HCT116 (cell line): ENCODE measurements at regions not wholly inside any gene's neighbourhood (a gene's known extent, or its start where the extent isn't known, plus 50 kb on each side); places are given as distances from the start of the nearest gene placed in this dataset.

ENCODE experiments used
- ATAC-seq: fragments of 200-7000 bp; cut with Tn5 transposase; 2 replicates; pipeline ENCODE4 v1.9.1; 2020; ENCODE audit warnings: mild to moderate bottlenecking, moderate library complexity
- BruUV-seq: library from RNA; stranded (reverse); fragments of 400-500 nt; replicated peaks from 2 replicates; lab custom pipeline; 2021; lab: Mats Ljungman, UMichigan
- CTCF ChIA-PET: fragments of 300-600 bp; sonication (Branson Sonifier 250); formaldehyde crosslinking; loops from one replicate; lab custom pipeline; 2021; ENCODE audit warnings: antibody characterized with exemption; lab: Charles Lee
- POLR2A ChIA-PET: fragments of 300-600, 350-600 bp; sonication (Branson Sonifier 250); formaldehyde crosslinking; loops from one replicate; lab custom pipeline; 2021; ENCODE audit warnings: antibody characterized with exemption; lab: Charles Lee
- RAD21 ChIA-PET, 2 experiments: fragments of 300-600 bp; sonication (Branson Sonifier 250); formaldehyde crosslinking; loops; one replicate each; lab custom pipeline; 2023; ENCODE audit warnings: low total read pairs in 2 of 2; ENCODE audit not compliant: uncharacterized antibody in 2 of 2, unreplicated experiment in 2 of 2, low non-redundant PET in 1 of 2; lab: Charles Lee
- DNase-seq: peaks from one replicate; pipeline ENCODE4 v3.0.0-alpha.2; 2010; ENCODE audit warnings: low read depth, low spot score
- H2AFZ ChIP-seq: fragments of 200-600 bp; shearing (Covaris generic), sonication (generic); 2 replicates; pipeline ENCODE4 v1.6.1; 2017; ENCODE audit warnings: low read depth, mixed run types, mixed read lengths, antibody characterized with exemption, low read length; ENCODE audit not compliant: poor library complexity, severe bottlenecking
- H3K27ac ChIP-seq: 2 replicates; pipeline ENCODE4 v1.5.1; 2012; ENCODE audit warnings: low read depth, low read length
- H3K27me3 ChIP-seq: fragments of 200-600 bp; sonication (generic); 2 replicates; pipeline ENCODE4 v1.6.1; 2016; ENCODE audit warnings: mixed run types, low read length, mixed read lengths; ENCODE audit not compliant: insufficient read depth
- H3K36me3 ChIP-seq, 2 experiments: fragments of 200-500 bp in 1 of 2; fragments of 200-600 bp in 1 of 2; sonication (Bioruptor generic) in 1 of 2; sonication (generic) in 1 of 2; 2 replicates each; pipeline versions ENCODE4 v1.5.1 to v1.6.1; 2014 to 2016; ENCODE audit warnings: low read length in 2 of 2, inconsistent platforms in 1 of 2, mixed read lengths in 1 of 2, mixed run types in 1 of 2; ENCODE audit not compliant: insufficient read depth in 2 of 2, control insufficient read depth in 1 of 2
- H3K4me1 ChIP-seq, 2 experiments: fragments of 200-600 bp in 1 of 2; sonication (generic) in 1 of 2; 2 replicates each; pipeline versions ENCODE4 v1.5.1 to v1.6.1; 2012 to 2017; ENCODE audit warnings: low read length in 2 of 2, inconsistent platforms in 1 of 2, mild to moderate bottlenecking in 1 of 2, mixed read lengths in 1 of 2, mixed run types in 1 of 2, moderate library complexity in 1 of 2; ENCODE audit not compliant: insufficient read depth in 2 of 2, control insufficient read depth in 1 of 2
- H3K4me2 ChIP-seq: fragments of 200-600 bp; sonication (generic); 2 replicates; pipeline ENCODE4 v1.6.1; 2017; ENCODE audit warnings: mixed run types, low read length, mixed read lengths
- H3K4me3 ChIP-seq, 2 experiments: fragments of 200-600 bp in 1 of 2; sonication (generic) in 1 of 2; replicated peaks in 1 of 2; 2 replicates each; pipeline ENCODE4 v1.5.1; 2011 to 2016; ENCODE audit warnings: low read length in 2 of 2, control low read depth in 1 of 2, low read depth in 1 of 2, mild to moderate bottlenecking in 1 of 2, mixed read lengths in 1 of 2, mixed run types in 1 of 2
- H3K79me2 ChIP-seq: fragments of 200-600 bp; sonication (generic); 2 replicates; pipeline ENCODE4 v1.6.1; 2017; ENCODE audit warnings: mild to moderate bottlenecking, mixed run types, low read length, moderate library complexity, mixed read lengths; ENCODE audit not compliant: insufficient read depth
- H3K9ac ChIP-seq: fragments of 200-600 bp; sonication (generic); 2 replicates; pipeline ENCODE4 v1.6.1; 2016; ENCODE audit warnings: low read length, mixed read lengths
- H3K9me2 ChIP-seq: fragments of 200-600 bp; sonication (generic), shearing (Covaris generic); 2 replicates; pipeline ENCODE4 v1.6.1; 2017; ENCODE audit warnings: mixed run types, mild to moderate bottlenecking, moderate library complexity; ENCODE audit not compliant: insufficient read depth
- H3K9me3 ChIP-seq, 2 experiments: fragments of 200-500 bp in 1 of 2; fragments of 200-600 bp in 1 of 2; sonication (Bioruptor generic) in 1 of 2; sonication (generic) in 1 of 2; 2 replicates each; pipeline ENCODE4 v1.6.1; 2014 to 2017; ENCODE audit warnings: low read length in 2 of 2, mixed read lengths in 2 of 2, inconsistent platforms in 1 of 2, low read depth in 1 of 2, mild to moderate bottlenecking in 1 of 2, mixed run types in 1 of 2, moderate library complexity in 1 of 2; ENCODE audit not compliant: control insufficient read depth in 1 of 2, insufficient read depth in 1 of 2
- H4K20me1 ChIP-seq: fragments of 200-600 bp; sonication (generic), shearing (Covaris generic); 2 replicates; pipeline ENCODE4 v1.6.1; 2017; ENCODE audit warnings: mixed run types, mild to moderate bottlenecking, moderate library complexity; ENCODE audit not compliant: insufficient read depth
- CBX3 ChIP-seq: IDR thresholded peaks from 2 replicates; pipeline ENCODE4 v1.6.1; 2012; ENCODE audit warnings: low read depth
- CEBPB ChIP-seq: IDR thresholded peaks from 2 replicates; pipeline ENCODE4 v1.6.1; 2012; ENCODE audit warnings: low read depth
- EGR1 ChIP-seq: IDR thresholded peaks from 2 replicates; pipeline ENCODE4 v1.6.1; 2012; ENCODE audit warnings: low read depth
- EZH2 ChIP-seq: fragments of 200-600 bp; sonication (generic); IDR thresholded peaks from 2 replicates; pipeline ENCODE4 v1.6.1; 2017; ENCODE audit warnings: antibody characterized with exemption, mixed run types
- EZH2phosphoT487 ChIP-seq: fragments of 200-600 bp; IDR thresholded peaks from 2 replicates; pipeline ENCODE4 v1.6.1; 2018; ENCODE audit warnings: antibody characterized with exemption, borderline replicate concordance
- FOSL1 ChIP-seq: IDR thresholded peaks from 2 replicates; pipeline ENCODE4 v1.6.1; 2012; ENCODE audit warnings: low read depth
- POLR2AphosphoS5 ChIP-seq: IDR thresholded peaks from 2 replicates; pipeline ENCODE4 v1.6.1; 2011; ENCODE audit warnings: mild to moderate bottlenecking, low read depth, low read length, moderate library complexity
- SIN3A ChIP-seq: IDR thresholded peaks from 2 replicates; pipeline ENCODE4 v1.6.1; 2012; ENCODE audit warnings: low read depth
- SRF ChIP-seq: IDR thresholded peaks from 2 replicates; pipeline ENCODE4 v1.6.1; 2012; ENCODE audit warnings: low read depth
- TCF7L2 ChIP-seq: IDR thresholded peaks from 2 replicates; pipeline ENCODE4 v1.7.0; 2011; ENCODE audit warnings: borderline replicate concordance, inconsistent platforms; ENCODE audit not compliant: insufficient read depth, insufficient read length; ENCODE audit errors: extremely low read depth
- YY1 ChIP-seq: IDR thresholded peaks from 2 replicates; pipeline ENCODE4 v1.6.1; 2011; ENCODE audit warnings: low read length, low read depth, moderate library complexity, mild to moderate bottlenecking; ENCODE audit not compliant: insufficient replicate concordance; ENCODE audit errors: extremely low read depth
- ZFX ChIP-seq: fragments of 450-650 bp; IDR thresholded peaks from 2 replicates; pipeline ENCODE4 v1.6.1; 2017
- ZNF274 ChIP-seq: fragments of 200-500 bp; sonication (Bioruptor generic); IDR thresholded peaks from 2 replicates; pipeline ENCODE4 v1.6.1; 2014; ENCODE audit warnings: mild to moderate bottlenecking, low read depth, low read length, inconsistent platforms
- intact Hi-C: fragments of 100-400 bp; cut with micrococcal nuclease; formaldehyde crosslinking; loops from 2 replicates; pipeline ENCODE4 v1.10.0; 2022
- TF ChIP-seq, protein P1 (sequence below): IDR thresholded peaks from 2 replicates; pipeline ENCODE4 v1.6.1; 2012; ENCODE audit warnings: low read depth
- TF ChIP-seq, protein P2 (sequence below), 3 experiments: fragments of 200-600 bp in 1 of 3; sonication (generic) in 1 of 3; IDR thresholded peaks in 2 of 3; conservative IDR thresholded peaks in 1 of 3; 2 replicates each; pipeline ENCODE4 v1.5.1; 2012 to 2017; ENCODE audit warnings: low read depth in 2 of 3, low read length in 2 of 3, antibody characterized with exemption in 1 of 3, borderline replicate concordance in 1 of 3, control low read depth in 1 of 3, mild to moderate bottlenecking in 1 of 3, mixed read lengths in 1 of 3, mixed run types in 1 of 3, moderate library complexity in 1 of 3; ENCODE audit not compliant: insufficient read depth in 1 of 3
- TF ChIP-seq, protein P3 (sequence below): IDR thresholded peaks from 2 replicates; pipeline ENCODE4 v1.6.1; 2012
- TF ChIP-seq, protein P4 (sequence below): IDR thresholded peaks from 2 replicates; pipeline ENCODE4 v1.6.1; 2012
- TF ChIP-seq, protein P5 (sequence below): IDR thresholded peaks from 2 replicates; pipeline ENCODE4 v1.6.1; 2011; ENCODE audit warnings: mild to moderate bottlenecking, low read length, moderate library complexity; ENCODE audit not compliant: insufficient replicate concordance; ENCODE audit errors: extremely low read depth

DNA sequence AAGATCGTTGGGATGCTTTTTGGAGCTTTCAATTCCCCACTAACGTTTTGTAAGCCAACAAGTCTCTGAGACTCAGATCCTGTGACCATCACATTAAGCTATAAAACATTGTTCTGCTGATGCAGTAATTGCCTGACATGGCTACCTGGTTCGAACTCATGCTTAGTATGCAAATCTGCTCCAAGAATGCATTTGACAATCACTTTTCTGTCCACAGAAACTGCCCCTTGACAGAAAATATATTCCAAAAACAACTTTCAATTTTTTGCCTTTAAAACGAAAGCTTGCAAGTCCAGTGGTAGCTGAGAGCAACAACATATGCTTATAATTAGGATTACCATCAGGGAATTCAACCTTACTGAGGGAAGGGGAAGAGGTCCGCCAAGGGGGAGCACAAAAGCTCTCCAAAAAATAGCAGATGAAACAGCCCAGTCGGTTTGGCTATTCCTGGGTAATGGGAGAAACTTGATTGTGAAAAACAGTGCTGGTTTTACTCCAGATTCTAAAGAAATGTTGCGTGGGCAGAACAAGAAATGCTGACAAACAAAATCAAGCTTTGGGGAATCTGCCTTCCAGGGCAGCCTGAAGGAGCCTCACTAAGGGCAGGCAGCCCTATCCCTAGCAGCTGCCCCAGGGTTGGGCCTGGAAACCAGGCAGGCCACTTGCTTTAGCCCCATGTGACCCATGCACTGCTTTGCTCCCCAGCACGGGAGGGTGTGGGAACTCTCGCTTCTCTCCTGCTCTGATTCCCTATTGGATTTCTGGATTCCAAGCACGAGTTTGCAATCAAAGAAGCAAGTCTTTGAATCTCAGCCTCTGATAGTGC, 160.7 kb upstream of the LDB2 start:
- no peaks in the 10 kb centered on the region for H3K9me3 ChIP-seq
- no peak for TF ChIP-seq CBX3
- TF ChIP-seq, protein P1, sequence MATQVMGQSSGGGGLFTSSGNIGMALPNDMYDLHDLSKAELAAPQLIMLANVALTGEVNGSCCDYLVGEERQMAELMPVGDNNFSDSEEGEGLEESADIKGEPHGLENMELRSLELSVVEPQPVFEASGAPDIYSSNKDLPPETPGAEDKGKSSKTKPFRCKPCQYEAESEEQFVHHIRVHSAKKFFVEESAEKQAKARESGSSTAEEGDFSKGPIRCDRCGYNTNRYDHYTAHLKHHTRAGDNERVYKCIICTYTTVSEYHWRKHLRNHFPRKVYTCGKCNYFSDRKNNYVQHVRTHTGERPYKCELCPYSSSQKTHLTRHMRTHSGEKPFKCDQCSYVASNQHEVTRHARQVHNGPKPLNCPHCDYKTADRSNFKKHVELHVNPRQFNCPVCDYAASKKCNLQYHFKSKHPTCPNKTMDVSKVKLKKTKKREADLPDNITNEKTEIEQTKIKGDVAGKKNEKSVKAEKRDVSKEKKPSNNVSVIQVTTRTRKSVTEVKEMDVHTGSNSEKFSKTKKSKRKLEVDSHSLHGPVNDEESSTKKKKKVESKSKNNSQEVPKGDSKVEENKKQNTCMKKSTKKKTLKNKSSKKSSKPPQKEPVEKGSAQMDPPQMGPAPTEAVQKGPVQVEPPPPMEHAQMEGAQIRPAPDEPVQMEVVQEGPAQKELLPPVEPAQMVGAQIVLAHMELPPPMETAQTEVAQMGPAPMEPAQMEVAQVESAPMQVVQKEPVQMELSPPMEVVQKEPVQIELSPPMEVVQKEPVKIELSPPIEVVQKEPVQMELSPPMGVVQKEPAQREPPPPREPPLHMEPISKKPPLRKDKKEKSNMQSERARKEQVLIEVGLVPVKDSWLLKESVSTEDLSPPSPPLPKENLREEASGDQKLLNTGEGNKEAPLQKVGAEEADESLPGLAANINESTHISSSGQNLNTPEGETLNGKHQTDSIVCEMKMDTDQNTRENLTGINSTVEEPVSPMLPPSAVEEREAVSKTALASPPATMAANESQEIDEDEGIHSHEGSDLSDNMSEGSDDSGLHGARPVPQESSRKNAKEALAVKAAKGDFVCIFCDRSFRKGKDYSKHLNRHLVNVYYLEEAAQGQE = no peak
- no peak for TF ChIP-seq TCF7L2
- TF ChIP-seq, protein P2, sequence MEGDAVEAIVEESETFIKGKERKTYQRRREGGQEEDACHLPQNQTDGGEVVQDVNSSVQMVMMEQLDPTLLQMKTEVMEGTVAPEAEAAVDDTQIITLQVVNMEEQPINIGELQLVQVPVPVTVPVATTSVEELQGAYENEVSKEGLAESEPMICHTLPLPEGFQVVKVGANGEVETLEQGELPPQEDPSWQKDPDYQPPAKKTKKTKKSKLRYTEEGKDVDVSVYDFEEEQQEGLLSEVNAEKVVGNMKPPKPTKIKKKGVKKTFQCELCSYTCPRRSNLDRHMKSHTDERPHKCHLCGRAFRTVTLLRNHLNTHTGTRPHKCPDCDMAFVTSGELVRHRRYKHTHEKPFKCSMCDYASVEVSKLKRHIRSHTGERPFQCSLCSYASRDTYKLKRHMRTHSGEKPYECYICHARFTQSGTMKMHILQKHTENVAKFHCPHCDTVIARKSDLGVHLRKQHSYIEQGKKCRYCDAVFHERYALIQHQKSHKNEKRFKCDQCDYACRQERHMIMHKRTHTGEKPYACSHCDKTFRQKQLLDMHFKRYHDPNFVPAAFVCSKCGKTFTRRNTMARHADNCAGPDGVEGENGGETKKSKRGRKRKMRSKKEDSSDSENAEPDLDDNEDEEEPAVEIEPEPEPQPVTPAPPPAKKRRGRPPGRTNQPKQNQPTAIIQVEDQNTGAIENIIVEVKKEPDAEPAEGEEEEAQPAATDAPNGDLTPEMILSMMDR (IDR thresholded peaks at IDR 0.05 in 2 of 3, conservative IDR thresholded peaks at IDR 0.05 in 1 of 3; ENCODE audit: borderline replicate concordance in 1 of 3, insufficient read depth in 1 of 3, low read depth in 2 of 3, low read length in 2 of 3) = no peak
- TF ChIP-seq EZH2 = no peak
- no peak for TF ChIP-seq ZFX
- TF ChIP-seq SRF = no peak
- TF ChIP-seq ZNF274 = no peak
- TF ChIP-seq, protein P3, sequence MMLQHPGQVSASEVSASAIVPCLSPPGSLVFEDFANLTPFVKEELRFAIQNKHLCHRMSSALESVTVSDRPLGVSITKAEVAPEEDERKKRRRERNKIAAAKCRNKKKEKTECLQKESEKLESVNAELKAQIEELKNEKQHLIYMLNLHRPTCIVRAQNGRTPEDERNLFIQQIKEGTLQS = no peak
- no peak for TF ChIP-seq SIN3A
- TF ChIP-seq EZH2phosphoT487 = no peak
- no peak for TF ChIP-seq YY1
- TF ChIP-seq, protein P4, sequence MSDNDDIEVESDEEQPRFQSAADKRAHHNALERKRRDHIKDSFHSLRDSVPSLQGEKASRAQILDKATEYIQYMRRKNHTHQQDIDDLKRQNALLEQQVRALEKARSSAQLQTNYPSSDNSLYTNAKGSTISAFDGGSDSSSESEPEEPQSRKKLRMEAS = no peak
- no peak for TF ChIP-seq FOSL1
- no peak for TF ChIP-seq POLR2AphosphoS5
- TF ChIP-seq, protein P5, sequence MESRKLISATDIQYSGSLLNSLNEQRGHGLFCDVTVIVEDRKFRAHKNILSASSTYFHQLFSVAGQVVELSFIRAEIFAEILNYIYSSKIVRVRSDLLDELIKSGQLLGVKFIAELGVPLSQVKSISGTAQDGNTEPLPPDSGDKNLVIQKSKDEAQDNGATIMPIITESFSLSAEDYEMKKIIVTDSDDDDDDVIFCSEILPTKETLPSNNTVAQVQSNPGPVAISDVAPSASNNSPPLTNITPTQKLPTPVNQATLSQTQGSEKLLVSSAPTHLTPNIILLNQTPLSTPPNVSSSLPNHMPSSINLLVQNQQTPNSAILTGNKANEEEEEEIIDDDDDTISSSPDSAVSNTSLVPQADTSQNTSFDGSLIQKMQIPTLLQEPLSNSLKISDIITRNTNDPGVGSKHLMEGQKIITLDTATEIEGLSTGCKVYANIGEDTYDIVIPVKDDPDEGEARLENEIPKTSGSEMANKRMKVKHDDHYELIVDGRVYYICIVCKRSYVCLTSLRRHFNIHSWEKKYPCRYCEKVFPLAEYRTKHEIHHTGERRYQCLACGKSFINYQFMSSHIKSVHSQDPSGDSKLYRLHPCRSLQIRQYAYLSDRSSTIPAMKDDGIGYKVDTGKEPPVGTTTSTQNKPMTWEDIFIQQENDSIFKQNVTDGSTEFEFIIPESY = no peak
- TF ChIP-seq CEBPB = no peak
- no peak for TF ChIP-seq EGR1
- H3K9ac ChIP-seq = no peak overlapping the region
- no peak overlapping the region for H2AFZ ChIP-seq
- H4K20me1 ChIP-seq = no peaks in the 10 kb centered on the region
- BruUV-seq = no TSS peak
- DNase-seq (no peak), ATAC-seq (no peak)
- no peak overlapping the region for H3K4me2 ChIP-seq
- no peaks in the 10 kb centered on the region for H3K79me2 ChIP-seq
- RAD21 ChIA-PET = no interaction called here
- no peak overlapping the region for H3K27ac ChIP-seq
- H3K27me3 ChIP-seq = peaks cover 11% of the 10 kb centered on the region; the same call in 1 of the 2 replicates
- no peaks in the 10 kb centered on the region for H3K9me2 ChIP-seq
- POLR2A ChIA-PET = no interaction called here
- H3K4me3 ChIP-seq = no peak overlapping the region
- no peaks in the 10 kb centered on the region for H3K36me3 ChIP-seq
- H3K4me1 ChIP-seq = no peaks in the 10 kb centered on the region
- CTCF ChIA-PET = no interaction called here
- intact Hi-C loops = no loop called here
